Brain microvascular endothelial cell (primary cell): ENCODE measurements at regions not wholly inside any gene's neighbourhood (a gene's known extent, or its start where the extent isn't known, plus 50 kb on each side); places are given as distances from the start of the nearest gene placed in this dataset.

Source experiments
- DNase-seq: peaks from one replicate; pipeline ENCODE4 v3.0.0-alpha.2; 2020
- H3K27ac ChIP-seq: fragments of 250-450 bp; sonication (Bioruptor Pico); 2 replicates; pipeline ENCODE4 v1.5.1; 2020; ENCODE audit warnings: mild to moderate bottlenecking, moderate library complexity
- H3K27me3 ChIP-seq: fragments of 250-450 bp; sonication (Bioruptor Pico); replicated peaks from 2 replicates; pipeline ENCODE4 v1.5.1; 2020; ENCODE audit warnings: mild to moderate bottlenecking
- H3K36me3 ChIP-seq: fragments of 250-450 bp; sonication (Bioruptor Pico); replicated peaks from 2 replicates; pipeline ENCODE4 v1.5.1; 2020; ENCODE audit warnings: mild to moderate bottlenecking
- H3K4me3 ChIP-seq: 2 replicates; pipeline ENCODE4 v1.5.1; 2011; ENCODE audit warnings: low read depth, mild to moderate bottlenecking, control low read depth, low read length, moderate library complexity
- in situ Hi-C: cut with HindIII; loops from 2 replicates; pipeline ENCODE4 v1.10.0; 2017; ENCODE audit warnings: low sequenced_read_pairs, low pct_ligation_motif_present
- TF ChIP-seq, protein P1 (sequence below): IDR thresholded peaks from 2 replicates; pipeline ENCODE4 v1.5.1; 2011; ENCODE audit warnings: low read depth, mild to moderate bottlenecking, moderate library complexity, low read length, control low read depth, inconsistent platforms; ENCODE audit errors: missing control alignments

DNA sequence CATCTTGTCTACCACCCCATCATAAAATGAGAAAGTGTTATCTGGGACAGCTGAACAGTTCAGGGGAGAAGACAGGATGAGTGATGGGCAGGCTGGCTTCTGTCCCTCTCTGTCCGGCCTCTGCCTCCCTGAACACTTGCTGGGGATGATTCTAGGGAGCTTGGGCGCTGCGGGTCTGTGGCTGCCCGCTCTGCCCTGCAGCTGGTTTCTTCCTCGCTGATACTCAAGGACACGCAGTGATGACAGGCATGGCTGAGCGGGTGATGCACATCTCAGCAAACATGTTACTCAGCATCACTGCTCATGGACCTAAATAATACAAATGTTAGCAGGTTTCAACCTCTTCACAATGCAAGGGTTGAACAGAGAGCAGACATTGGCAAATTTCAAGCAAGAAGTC lies 161.1 kb downstream of the TMEM18 start:
- Histone ChIP-seq H3K27ac (no peak overlapping the region), H3K36me3 (no peaks in the 10 kb centered on the region), H3K27me3 (no peaks in the 10 kb centered on the region), H3K4me3 (no peak overlapping the region)
- TF ChIP-seq, protein P1, sequence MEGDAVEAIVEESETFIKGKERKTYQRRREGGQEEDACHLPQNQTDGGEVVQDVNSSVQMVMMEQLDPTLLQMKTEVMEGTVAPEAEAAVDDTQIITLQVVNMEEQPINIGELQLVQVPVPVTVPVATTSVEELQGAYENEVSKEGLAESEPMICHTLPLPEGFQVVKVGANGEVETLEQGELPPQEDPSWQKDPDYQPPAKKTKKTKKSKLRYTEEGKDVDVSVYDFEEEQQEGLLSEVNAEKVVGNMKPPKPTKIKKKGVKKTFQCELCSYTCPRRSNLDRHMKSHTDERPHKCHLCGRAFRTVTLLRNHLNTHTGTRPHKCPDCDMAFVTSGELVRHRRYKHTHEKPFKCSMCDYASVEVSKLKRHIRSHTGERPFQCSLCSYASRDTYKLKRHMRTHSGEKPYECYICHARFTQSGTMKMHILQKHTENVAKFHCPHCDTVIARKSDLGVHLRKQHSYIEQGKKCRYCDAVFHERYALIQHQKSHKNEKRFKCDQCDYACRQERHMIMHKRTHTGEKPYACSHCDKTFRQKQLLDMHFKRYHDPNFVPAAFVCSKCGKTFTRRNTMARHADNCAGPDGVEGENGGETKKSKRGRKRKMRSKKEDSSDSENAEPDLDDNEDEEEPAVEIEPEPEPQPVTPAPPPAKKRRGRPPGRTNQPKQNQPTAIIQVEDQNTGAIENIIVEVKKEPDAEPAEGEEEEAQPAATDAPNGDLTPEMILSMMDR: no peak
- DNase-seq: no peak
- in situ Hi-C loops: no loop called here

DNA sequence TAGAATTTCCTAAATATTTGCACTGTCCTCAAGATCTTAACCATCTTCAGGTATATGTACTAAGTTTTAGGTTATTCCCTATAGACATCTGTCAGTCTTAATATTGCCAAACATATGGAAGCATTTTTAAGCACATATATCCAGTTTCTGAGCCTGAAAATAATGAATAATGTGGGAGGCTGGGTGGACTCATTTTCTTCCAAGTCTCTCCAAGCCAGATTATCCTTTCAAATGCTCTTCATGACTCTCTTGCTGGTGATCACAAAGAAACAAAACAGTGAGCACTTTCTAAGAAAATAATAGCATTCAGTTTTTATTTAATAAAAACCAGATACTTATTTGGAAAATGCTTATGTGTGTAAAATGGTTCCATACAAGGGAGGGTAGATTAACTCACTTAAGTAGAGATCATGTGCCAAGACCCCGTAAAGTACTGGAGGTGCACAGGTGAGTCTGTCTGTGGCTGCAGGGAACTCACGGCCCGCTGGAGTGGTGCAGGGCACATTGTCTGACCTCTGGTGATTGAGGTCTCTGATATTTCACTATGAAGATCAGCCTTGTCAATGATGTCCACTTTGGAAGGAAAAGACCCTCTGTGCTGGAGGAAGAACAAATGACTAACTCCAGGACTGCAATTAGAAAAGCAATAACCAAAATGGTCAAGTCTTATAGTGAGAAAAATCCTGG lies 161.6 kb downstream of the TMEM18 start:
- Histone ChIP-seq H3K4me3 (no peak overlapping the region), H3K27me3 (no peaks in the 10 kb centered on the region), H3K27ac (no peak overlapping the region), H3K36me3 (no peaks in the 10 kb centered on the region)
- TF ChIP-seq, protein P1: no peak
- in situ Hi-C loops: no loop called here
- no peak for DNase-seq

DNA sequence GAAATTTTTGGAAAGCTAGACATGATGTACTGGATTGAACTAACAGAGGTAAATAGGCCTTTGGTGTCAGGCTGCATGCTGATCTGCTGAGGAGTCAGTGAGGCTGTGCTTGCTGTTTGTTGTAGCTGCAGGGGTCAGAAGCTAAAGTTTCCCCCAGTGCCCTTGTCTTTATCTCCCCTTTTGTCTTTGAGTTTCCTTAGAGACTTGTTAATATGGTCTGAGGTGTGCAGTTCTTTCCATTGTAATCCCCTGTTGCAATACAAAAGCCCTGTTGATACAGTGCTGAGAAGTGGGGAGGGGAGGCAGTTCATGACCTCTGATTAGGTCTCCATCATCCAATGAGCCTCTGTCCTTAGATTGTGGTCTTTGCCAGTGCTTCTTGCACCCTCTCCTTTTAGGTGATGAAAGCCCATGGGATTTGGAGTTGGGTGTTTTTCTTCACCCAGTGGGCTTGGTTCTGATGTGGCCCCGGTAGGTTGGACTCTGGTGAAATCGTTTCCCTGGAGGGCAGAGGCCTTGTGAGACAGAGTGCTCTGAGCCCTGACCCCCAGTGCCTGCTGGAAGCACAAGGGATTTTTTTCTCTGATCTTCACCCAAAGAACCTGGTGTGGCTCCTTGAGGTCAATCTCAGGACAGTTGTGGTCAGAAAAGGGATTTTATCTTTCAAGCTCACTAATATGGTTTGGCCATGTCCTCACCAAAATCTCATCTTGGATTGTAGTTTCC lies 163.1 kb downstream of the TMEM18 start:
- H3K4me3 ChIP-seq: no peak overlapping the region
- H3K27ac ChIP-seq: no peak overlapping the region
- H3K36me3 ChIP-seq: no peaks in the 10 kb centered on the region
- no peaks in the 10 kb centered on the region for H3K27me3 ChIP-seq
- TF ChIP-seq, protein P1: no peak
- in situ Hi-C loops: no loop called here
- no peak for DNase-seq

DNA sequence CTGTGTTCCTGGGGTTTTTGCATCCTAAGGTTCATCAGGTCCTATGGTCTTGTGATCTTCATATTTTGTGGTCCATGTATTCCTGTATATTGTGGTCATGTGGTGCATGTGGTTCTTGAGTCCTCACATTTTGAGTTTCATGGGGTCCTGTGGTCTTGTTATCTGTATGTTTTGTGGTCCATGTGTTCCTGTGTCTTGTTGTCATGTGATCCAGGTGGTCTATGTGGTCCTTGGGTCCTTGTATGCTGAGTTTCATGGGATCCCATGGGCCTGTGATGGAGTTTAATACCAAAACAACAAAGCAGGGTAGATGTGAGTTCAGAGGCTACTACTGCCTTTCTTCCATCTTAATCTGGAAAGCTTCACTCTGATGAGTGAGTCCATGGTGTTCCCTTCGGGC lies 166.4 kb downstream of the TMEM18 start:
- no peak overlapping the region for H3K4me3 ChIP-seq
- H3K27me3 ChIP-seq: no peaks in the 10 kb centered on the region
- no peaks in the 10 kb centered on the region for H3K36me3 ChIP-seq
- in situ Hi-C loops: no loop called here
- no peak for DNase-seq
- no peak overlapping the region for H3K27ac ChIP-seq
- TF ChIP-seq, protein P1: no peak

DNA sequence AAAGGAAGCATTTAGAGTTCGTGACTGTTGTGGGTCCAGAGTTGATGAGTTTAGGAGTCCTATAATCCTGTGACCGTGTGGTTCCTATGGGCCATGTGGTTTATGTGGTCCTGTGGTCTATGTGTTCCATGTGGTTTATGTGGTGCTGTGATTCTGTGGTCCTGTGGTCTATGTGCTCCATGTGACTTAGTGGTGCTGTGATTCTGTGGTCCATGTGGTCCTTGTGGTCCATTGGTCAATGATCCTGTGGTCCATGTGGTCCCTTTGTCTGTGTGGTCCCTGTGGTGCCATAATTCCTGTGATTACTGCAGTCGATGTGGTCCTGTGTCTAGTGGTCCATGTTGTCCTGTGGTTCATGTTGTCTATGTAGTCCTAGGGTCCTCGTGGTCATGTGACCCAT lies 167.3 kb downstream of the TMEM18 start:
- H3K27ac ChIP-seq: no peak overlapping the region
- H3K4me3 ChIP-seq: no peak overlapping the region
- no peaks in the 10 kb centered on the region for H3K36me3 ChIP-seq
- DNase-seq: no peak
- in situ Hi-C loops: no loop called here
- TF ChIP-seq, protein P1: no peak
- H3K27me3 ChIP-seq: no peaks in the 10 kb centered on the region

DNA sequence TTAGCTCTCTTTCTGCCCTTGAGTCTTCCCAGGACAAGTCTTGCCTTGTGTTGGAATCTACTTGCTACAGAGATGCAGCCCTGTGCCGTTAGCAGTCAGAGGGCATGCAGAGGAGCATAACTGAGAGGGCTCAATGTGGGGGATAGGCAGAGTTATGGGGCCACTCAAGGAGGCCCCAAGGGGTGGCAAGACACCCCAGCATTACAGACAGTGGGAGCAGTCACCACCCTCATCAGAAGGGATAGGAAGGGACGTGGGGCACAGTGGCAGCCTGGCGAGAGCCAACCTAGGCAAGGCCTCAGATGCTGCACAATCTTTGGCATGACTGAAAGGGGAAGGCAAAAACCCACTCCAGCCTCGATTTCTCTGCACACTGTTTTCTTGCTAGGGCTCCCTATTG lies 169.1 kb downstream of the TMEM18 start:
- TF ChIP-seq, protein P1: no peak

More for the DNA sequence above, 169.1 kb downstream of the TMEM18 start:
- no peak for DNase-seq
- Histone ChIP-seq H3K27ac (no peak overlapping the region), H3K27me3 (no peaks in the 10 kb centered on the region), H3K36me3 (no peaks in the 10 kb centered on the region), H3K4me3 (no peak overlapping the region)
- in situ Hi-C loops: no loop called here
